ENCODE measurements at regions not wholly inside any gene's neighbourhood (a gene's known extent, or its start where the extent isn't known, plus 50 kb on each side); places are given as distances from the start of the nearest gene placed in this dataset.

GRCh38 chr12:111178181-111179081 lies 190.5 kb downstream of the PHETA1 start:
- H3K4me1 Mint-ChIP-seq: peaks cover 3% of the 10 kb centered on the region
- no peaks in the 10 kb centered on the region for H3K36me3 Mint-ChIP-seq (ENCODE audit: low read depth)
- peaks cover 80% of the 10 kb centered on the region for H3K27me3 Mint-ChIP-seq
- no peak overlapping the region for H3K27ac Mint-ChIP-seq
- H3K9me3 ChIP-seq (ENCODE audit: control insufficient read depth, low read length, poor library complexity, severe bottlenecking): no peaks in the 10 kb centered on the region
- DNase-seq (no peak), ATAC-seq (no peak)
- no peak overlapping the region for H3K4me3 Mint-ChIP-seq

DNA sequence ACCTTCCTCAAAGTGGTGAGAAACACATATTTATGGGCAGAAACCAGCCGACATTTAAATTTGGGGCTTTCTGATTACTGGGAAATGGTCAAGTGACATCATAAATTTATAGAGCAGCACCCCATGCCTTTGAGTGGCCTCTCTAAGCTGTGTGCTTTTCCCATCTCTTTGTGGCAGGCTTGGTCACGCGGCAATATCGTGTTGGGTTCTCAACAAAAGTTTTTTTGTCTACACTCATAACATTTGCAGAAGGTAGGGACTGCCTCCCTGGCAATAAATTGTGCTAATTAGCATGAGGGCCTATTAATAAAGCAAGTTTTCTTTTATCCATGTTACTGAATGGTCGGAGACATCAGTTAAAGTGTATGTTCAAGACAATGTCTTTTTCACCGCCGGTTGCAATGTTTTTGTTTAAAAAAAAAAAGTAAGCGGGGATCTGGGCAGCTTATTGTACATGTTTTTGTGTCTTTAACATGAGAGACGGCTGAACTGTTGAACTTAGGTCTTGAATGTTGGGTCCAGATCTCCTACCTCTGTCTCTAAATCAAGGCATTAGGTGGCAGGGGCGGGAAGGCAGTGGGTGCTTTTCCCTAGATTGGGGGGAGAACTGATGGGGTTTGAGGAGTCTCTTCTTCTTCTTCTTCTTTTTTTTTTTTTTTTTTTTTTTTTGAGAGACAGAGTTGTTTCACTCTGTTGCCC lies 193.3 kb downstream of the PHETA1 start:
- ATAC-seq (no peak), DNase-seq (no peak)
- no peaks in the 10 kb centered on the region for H3K9me3 ChIP-seq (ENCODE audit: control insufficient read depth, low read length, poor library complexity, severe bottlenecking)
- no peak overlapping the region for H3K27ac Mint-ChIP-seq
- peaks cover 70% of the 10 kb centered on the region for H3K27me3 Mint-ChIP-seq
- H3K36me3 Mint-ChIP-seq (ENCODE audit: low read depth): no peaks in the 10 kb centered on the region
- peaks cover 2% of the 10 kb centered on the region for H3K4me1 Mint-ChIP-seq
- H3K4me3 Mint-ChIP-seq: no peak overlapping the region

GRCh38 chr12:111174961-111175345 lies 193.9 kb downstream of the PHETA1 start:
- no peaks in the 10 kb centered on the region for H3K36me3 Mint-ChIP-seq (ENCODE audit: low read depth)
- no peak for ATAC-seq
- peaks cover 66% of the 10 kb centered on the region for H3K27me3 Mint-ChIP-seq
- no peak overlapping the region for H3K27ac Mint-ChIP-seq
- peaks cover 2% of the 10 kb centered on the region for H3K4me1 Mint-ChIP-seq
- DNase-seq: no peak
- no peak overlapping the region for H3K4me3 Mint-ChIP-seq
- H3K9me3 ChIP-seq (ENCODE audit: control insufficient read depth, low read length, poor library complexity, severe bottlenecking): no peaks in the 10 kb centered on the region

- ATAC-seq: no peak
- H3K4me1 Mint-ChIP-seq: peaks cover 2% of the 10 kb centered on the region
- H3K4me3 Mint-ChIP-seq: no peak overlapping the region
- H3K27me3 Mint-ChIP-seq: peaks cover 68% of the 10 kb centered on the region
- H3K9me3 ChIP-seq (ENCODE audit: control insufficient read depth, low read length, poor library complexity, severe bottlenecking): no peaks in the 10 kb centered on the region
- no peak overlapping the region for H3K27ac Mint-ChIP-seq
- no peaks in the 10 kb centered on the region for H3K36me3 Mint-ChIP-seq (ENCODE audit: low read depth)
- DNase-seq: no peak
Observed at GRCh38 chr12:111174251-111174960, 194.5 kb downstream of the PHETA1 start.

GRCh38 chr12:111173836-111174235 lies 195.1 kb downstream of the PHETA1 start:
- Mint-ChIP-seq H3K27ac (no peak overlapping the region), H3K4me1 (peaks cover 2% of the 10 kb centered on the region), H3K4me3 (no peak overlapping the region), H3K27me3 (peaks cover 70% of the 10 kb centered on the region), H3K36me3 (ENCODE audit: low read depth) (no peaks in the 10 kb centered on the region)
- DNase-seq (no peak), ATAC-seq (no peak)
- no peaks in the 10 kb centered on the region for H3K9me3 ChIP-seq (ENCODE audit: control insufficient read depth, low read length, poor library complexity, severe bottlenecking)

DNA sequence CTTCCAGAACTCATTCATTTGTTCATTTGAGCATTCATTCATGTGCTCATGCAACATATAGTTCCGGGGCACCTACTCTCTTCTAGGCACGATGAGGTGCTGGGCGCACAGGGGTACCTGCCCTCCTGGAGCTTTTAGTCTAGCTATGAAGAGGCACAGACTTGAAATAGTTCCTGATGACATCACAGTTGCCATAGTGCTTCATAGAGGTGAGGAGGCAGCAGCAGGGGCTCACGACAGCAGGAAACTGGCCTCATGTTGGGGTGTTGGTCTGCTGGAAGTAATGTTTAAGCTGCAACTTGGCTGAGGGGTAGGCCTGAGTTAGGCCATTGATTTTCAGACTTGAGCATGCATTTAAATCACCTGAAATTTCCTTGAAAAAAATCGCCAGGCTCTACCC lies 195.5 kb downstream of the PHETA1 start:
- H3K36me3 Mint-ChIP-seq (ENCODE audit: low read depth): no peaks in the 10 kb centered on the region
- peaks cover 2% of the 10 kb centered on the region for H3K4me1 Mint-ChIP-seq
- no peak overlapping the region for H3K27ac Mint-ChIP-seq
- H3K27me3 Mint-ChIP-seq: peaks cover 68% of the 10 kb centered on the region
- no peak overlapping the region for H3K4me3 Mint-ChIP-seq
- H3K9me3 ChIP-seq (ENCODE audit: control insufficient read depth, low read length, poor library complexity, severe bottlenecking): no peaks in the 10 kb centered on the region
- ATAC-seq (no peak), DNase-seq (no peak)

DNA sequence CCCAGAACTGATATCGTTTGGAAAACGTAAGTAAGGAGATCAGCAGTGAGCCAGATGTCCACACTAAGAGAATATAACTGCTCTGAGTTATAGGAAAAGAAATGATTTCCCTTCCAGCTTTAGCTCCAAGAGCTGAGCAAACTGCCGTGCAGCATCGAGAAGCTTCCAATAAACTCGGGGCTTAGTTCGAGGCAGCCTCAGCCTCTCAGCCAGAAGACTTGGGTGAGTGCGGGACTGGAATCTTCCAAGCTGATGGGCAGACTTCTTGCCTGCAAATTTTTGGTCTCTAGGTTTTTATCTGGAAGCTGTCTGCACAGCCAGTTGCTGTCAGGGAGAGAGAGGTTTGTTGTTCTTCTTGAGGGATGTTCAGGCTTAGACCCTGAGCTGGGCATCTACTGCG lies 196.1 kb downstream of the PHETA1 start:
- DNase-seq (no peak), ATAC-seq (no peak)
- Mint-ChIP-seq H3K36me3 (ENCODE audit: low read depth) (no peaks in the 10 kb centered on the region), H3K4me1 (peaks cover 2% of the 10 kb centered on the region), H3K27ac (no peak overlapping the region), H3K4me3 (no peak overlapping the region), H3K27me3 (peaks cover 69% of the 10 kb centered on the region)
- no peaks in the 10 kb centered on the region for H3K9me3 ChIP-seq (ENCODE audit: control insufficient read depth, low read length, poor library complexity, severe bottlenecking)

- H3K27ac Mint-ChIP-seq: no peak overlapping the region
- peaks cover 73% of the 10 kb centered on the region for H3K27me3 Mint-ChIP-seq
- H3K9me3 ChIP-seq (ENCODE audit: control insufficient read depth, low read length, poor library complexity, severe bottlenecking): no peaks in the 10 kb centered on the region
- peaks cover 2% of the 10 kb centered on the region for H3K4me1 Mint-ChIP-seq
- H3K4me3 Mint-ChIP-seq: no peak overlapping the region
- DNase-seq (no peak), ATAC-seq (no peak)
- no peaks in the 10 kb centered on the region for H3K36me3 Mint-ChIP-seq (ENCODE audit: low read depth)
Observed at GRCh38 chr12:111171832-111172231, 197.1 kb downstream of the PHETA1 start.

DNA sequence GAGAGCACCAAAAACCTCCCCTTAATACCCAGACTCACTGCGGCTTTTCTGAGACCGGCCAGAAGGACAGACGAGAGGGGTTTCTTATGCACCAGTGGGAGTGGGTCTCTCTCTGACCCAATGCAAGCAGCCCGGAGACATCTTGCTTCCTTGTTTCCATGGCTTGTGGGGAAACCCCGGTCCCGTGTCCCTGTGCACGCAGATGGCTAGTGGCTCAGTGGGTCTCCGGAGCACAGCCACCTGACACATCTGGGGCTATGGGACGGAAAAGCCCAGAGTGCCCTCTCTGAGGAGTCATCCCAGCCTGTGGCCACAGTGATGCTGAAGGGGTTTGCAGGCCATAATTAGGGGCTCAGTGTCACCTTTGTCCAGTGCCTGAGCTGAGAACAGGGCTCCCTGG lies 197.6 kb downstream of the PHETA1 start:
- ATAC-seq: no peak
- peaks cover 2% of the 10 kb centered on the region for H3K4me1 Mint-ChIP-seq
- no peaks in the 10 kb centered on the region for H3K36me3 Mint-ChIP-seq (ENCODE audit: low read depth)
- DNase-seq: no peak
- no peak overlapping the region for H3K4me3 Mint-ChIP-seq
- peaks cover 73% of the 10 kb centered on the region for H3K27me3 Mint-ChIP-seq
- H3K27ac Mint-ChIP-seq: no peak overlapping the region
- no peaks in the 10 kb centered on the region for H3K9me3 ChIP-seq (ENCODE audit: control insufficient read depth, low read length, poor library complexity, severe bottlenecking)

DNA sequence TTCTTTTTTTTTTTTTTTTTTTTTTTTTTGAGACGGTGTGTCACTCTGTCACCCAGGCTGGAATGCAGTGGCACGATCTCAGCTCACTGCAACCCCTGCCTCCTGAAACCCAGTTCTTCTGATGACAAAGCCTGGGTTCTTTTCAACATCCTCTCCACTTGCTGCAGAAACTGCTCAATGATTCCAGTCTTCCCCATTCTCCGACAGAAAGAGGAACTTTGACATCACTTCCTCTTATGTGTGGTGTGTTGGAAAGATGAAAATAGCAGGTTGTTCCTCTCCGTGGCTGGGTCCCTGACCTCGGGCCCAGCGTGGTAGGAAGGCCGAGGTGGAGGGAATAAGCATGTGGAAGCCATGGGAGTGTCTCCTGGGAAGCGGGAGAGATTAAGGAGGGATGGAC lies 198.4 kb downstream of the PHETA1 start:
- Mint-ChIP-seq H3K27me3 (peaks cover 72% of the 10 kb centered on the region), H3K4me1 (peaks cover 2% of the 10 kb centered on the region), H3K27ac (no peak overlapping the region), H3K4me3 (no peak overlapping the region), H3K36me3 (ENCODE audit: low read depth) (no peaks in the 10 kb centered on the region)
- ATAC-seq: peak; percentile 28
- no peak for DNase-seq
- no peaks in the 10 kb centered on the region for H3K9me3 ChIP-seq (ENCODE audit: control insufficient read depth, low read length, poor library complexity, severe bottlenecking)

DNA sequence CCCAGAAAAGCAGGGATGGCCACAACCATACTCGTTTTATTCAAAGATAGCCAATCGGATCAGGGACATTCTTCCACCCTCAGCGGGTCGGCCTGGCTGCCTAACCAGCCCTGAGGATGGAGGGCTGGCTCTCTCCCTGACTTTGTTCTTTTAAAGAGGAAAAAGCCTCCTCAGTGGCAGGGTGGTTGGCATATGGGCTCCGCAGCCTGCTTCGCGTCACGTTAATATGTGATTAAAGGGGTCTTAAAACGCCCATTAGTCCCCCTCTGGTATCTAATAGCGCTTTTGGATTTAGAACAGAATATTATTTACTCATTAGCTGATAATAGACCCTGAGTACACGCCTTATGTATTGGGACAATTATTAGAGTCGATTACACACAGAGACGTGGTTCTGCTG lies 199.4 kb downstream of the PHETA1 start:
- peaks cover 2% of the 10 kb centered on the region for H3K4me1 Mint-ChIP-seq
- H3K27ac Mint-ChIP-seq: no peak overlapping the region
- DNase-seq (no peak), ATAC-seq (no peak)
- no peaks in the 10 kb centered on the region for H3K36me3 Mint-ChIP-seq (ENCODE audit: low read depth)
- peaks cover 70% of the 10 kb centered on the region for H3K27me3 Mint-ChIP-seq
- no peak overlapping the region for H3K4me3 Mint-ChIP-seq
- no peaks in the 10 kb centered on the region for H3K9me3 ChIP-seq (ENCODE audit: control insufficient read depth, low read length, poor library complexity, severe bottlenecking)

GRCh38 chr12:111169032-111169431 lies 199.9 kb downstream of the PHETA1 start:
- ATAC-seq (no peak), DNase-seq (no peak)
- no peaks in the 10 kb centered on the region for H3K9me3 ChIP-seq (ENCODE audit: control insufficient read depth, low read length, poor library complexity, severe bottlenecking)
- H3K4me1 Mint-ChIP-seq: peaks cover 2% of the 10 kb centered on the region
- no peak overlapping the region for H3K4me3 Mint-ChIP-seq
- no peak overlapping the region for H3K27ac Mint-ChIP-seq
- no peaks in the 10 kb centered on the region for H3K36me3 Mint-ChIP-seq (ENCODE audit: low read depth)
- H3K27me3 Mint-ChIP-seq: peaks cover 66% of the 10 kb centered on the region

All from T-helper 17 cell (primary cell).